Central memory CD8-positive, alpha-beta T cell (primary cell): ENCODE measurements at regions not wholly inside any gene's neighbourhood (a gene's known extent, or its start where the extent isn't known, plus 50 kb on each side); places are given as distances from the start of the nearest gene placed in this dataset.

Source experiments
- ATAC-seq: fragments of 150-1000 bp; cut with Tn5 transposase; replicated peaks from 2 replicates; pipeline ENCODE4 v1.10.0; 2022; ENCODE audit warnings: mild to moderate bottlenecking, moderate FRiP score, moderate number of reproducible peaks; ENCODE audit not compliant: poor library complexity, severe bottlenecking; ENCODE audit errors: extremely low read depth
- DNase-seq, 2 donors: peaks; one replicate each; pipeline ENCODE4 v3.0.0; 2021; ENCODE audit warnings: low spot score in 2 of 2
- H3K27ac Mint-ChIP-seq: one replicate; pipeline ENCODE4 v1.8.0; 2022; ENCODE audit warnings: low read depth, mild to moderate bottlenecking, moderate library complexity, mixed read lengths
- H3K27me3 Mint-ChIP-seq: one replicate; pipeline ENCODE4 v1.8.0; 2022; ENCODE audit warnings: mixed read lengths
- H3K36me3 Mint-ChIP-seq: one replicate; pipeline ENCODE4 v1.8.0; 2022; ENCODE audit warnings: mild to moderate bottlenecking, moderate library complexity, mixed read lengths; ENCODE audit not compliant: insufficient read depth
- H3K4me1 Mint-ChIP-seq: one replicate; pipeline ENCODE4 v1.8.0; 2022; ENCODE audit warnings: mixed read lengths
- H3K4me3 Mint-ChIP-seq: one replicate; pipeline ENCODE4 v1.8.0; 2022; ENCODE audit warnings: mild to moderate bottlenecking, moderate library complexity, mixed read lengths
- H3K9me3 Mint-ChIP-seq: one replicate; pipeline ENCODE4 v1.8.0; 2022; ENCODE audit warnings: mixed read lengths

GRCh38 chr22:22836635-22837034 is 51.0 kb upstream of the IGLL5 start:
- no peak overlapping the region for H3K4me3 Mint-ChIP-seq
- no peaks in the 10 kb centered on the region for H3K27me3 Mint-ChIP-seq
- H3K36me3 Mint-ChIP-seq, result peaks cover 1% of the 10 kb centered on the region
- H3K4me1 Mint-ChIP-seq, result peaks cover 16% of the 10 kb centered on the region
- H3K27ac Mint-ChIP-seq, result no peak overlapping the region
- no peaks in the 10 kb centered on the region for H3K9me3 Mint-ChIP-seq
- ATAC-seq (no peak), DNase-seq (no peak)
